ENCODE measurements at regions not wholly inside any gene's neighbourhood (a gene's known extent, or its start where the extent isn't known, plus 50 kb on each side); places are given as distances from the start of the nearest gene placed in this dataset.

DNA sequence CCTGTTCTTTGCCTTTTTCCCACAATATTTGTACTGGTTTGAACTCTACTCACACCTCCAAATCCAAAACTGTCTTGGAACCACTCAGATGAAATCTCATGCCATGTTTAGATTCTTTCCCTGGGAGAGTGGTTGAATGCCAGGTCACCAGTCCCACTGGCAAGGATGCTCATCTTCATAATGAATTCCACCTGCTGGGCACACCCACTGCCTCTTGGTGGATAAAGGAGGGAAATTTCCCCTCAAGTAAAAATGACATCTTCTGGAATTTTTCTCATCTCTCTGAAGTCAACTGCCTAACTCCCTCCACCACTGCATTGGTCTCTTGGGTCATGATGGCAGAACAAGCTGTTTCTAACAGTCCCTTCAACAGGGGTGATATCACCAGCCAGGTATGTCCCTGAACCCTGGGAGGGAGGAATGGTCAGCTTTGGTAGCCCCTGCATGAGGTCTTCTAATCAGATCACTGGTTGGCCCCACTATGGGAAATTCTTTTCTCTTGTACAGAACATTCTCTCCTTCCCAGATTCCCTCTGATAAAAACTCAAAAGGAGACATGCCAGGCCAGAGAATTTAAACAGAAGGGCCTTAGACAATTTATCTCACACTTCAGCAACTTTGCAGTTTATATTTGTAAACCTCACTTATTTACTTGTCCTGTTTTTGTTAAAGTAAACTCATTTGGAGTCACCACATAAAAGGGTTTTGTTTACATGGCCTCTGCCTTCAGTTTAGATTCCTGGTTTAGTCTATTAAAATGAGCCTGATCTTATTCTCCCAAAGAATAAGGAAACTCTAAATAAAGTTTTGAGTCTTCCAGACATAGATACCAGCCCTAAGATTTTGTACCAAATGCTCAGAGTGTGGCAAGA is 143.4 kb downstream of the WNT5A start:
- Histone ChIP-seq H3K4me3 (no peak overlapping the region), H3K9me3 (replicated peaks; ENCODE audit: control insufficient read depth, insufficient read depth, low read length) (no peaks in the 10 kb centered on the region), H3K27me3 (replicated peaks in 1 of 2; ENCODE audit: control insufficient read depth in 2 of 2, insufficient read depth in 2 of 2, low read length in 1 of 2) (peaks cover 0 to 3% of the 10 kb centered on the region in 2 experiments; a peak in 2 of 4 replicates), H3K27ac (ENCODE audit: control insufficient read depth, insufficient read depth) (no peak overlapping the region), H3K4me2 (ENCODE audit: control insufficient read depth, insufficient read depth) (no peak overlapping the region), H3K79me2 (ENCODE audit: control insufficient read depth, insufficient read depth, low read length) (no peaks in the 10 kb centered on the region), H3K36me3 (ENCODE audit: control insufficient read depth in 2 of 2, insufficient read depth in 2 of 2, low read length in 1 of 2) (no peaks in the 10 kb centered on the region), H3K4me1 (ENCODE audit: control insufficient read depth, insufficient read depth, low read length) (no peaks in the 10 kb centered on the region), H4K20me1 (ENCODE audit: control insufficient read depth, insufficient read depth) (no peaks in the 10 kb centered on the region), H2AFZ (ENCODE audit: control insufficient read depth, low read depth, low read length) (no peak overlapping the region), H3K9ac (ENCODE audit: control insufficient read depth, insufficient read depth, low read length) (no peak overlapping the region)
- no TSS peak for BruUV-seq (replicated peaks)
- CTCF ChIA-PET = no interaction called here
- no peak for ATAC-seq
- no peak for DNase-seq (ENCODE audit: low read depth, low spot score)
- SMC1A ChIA-PET (ENCODE audit: uncharacterized antibody, unreplicated experiment) = no interaction called here
- no peak for FAIRE-seq
- in situ Hi-C loops (cut with MboI) = no loop called here
- POLR2A ChIA-PET = no interaction called here
- RAD21 ChIA-PET (ENCODE audit: unreplicated experiment) = no interaction called here
- intact Hi-C loops (cut with micrococcal nuclease; ENCODE audit: unreplicated experiment) = no loop called here
- TF ChIP-seq SREBF2 (IDR thresholded peaks at IDR 0.05; ENCODE audit: low read length) (no peak), SUPT20H (IDR thresholded peaks at IDR 0.05; ENCODE audit: borderline replicate concordance, control insufficient read depth, low read depth, low read length) (no peak), EZH2 (IDR thresholded peaks at IDR 0.05; ENCODE audit: borderline replicate concordance, control insufficient read depth, low read depth, low read length) (no peak), HDAC6 (IDR thresholded peaks at IDR 0.05; ENCODE audit: unreplicated experiment) (no peak), TCF3 (IDR thresholded peaks at IDR 0.05; ENCODE audit: borderline replicate concordance, insufficient read depth, low read depth, low read length) (no peak), CHD2 (IDR thresholded peaks at IDR 0.05; ENCODE audit: borderline replicate concordance, low read depth, low read length) (no peak), TCF12 (IDR thresholded peaks at IDR 0.05; ENCODE audit: low read depth, low read length) (no peak), LARP7 (IDR thresholded peaks at IDR 0.05) (no peak), ZNF384 (IDR thresholded peaks at IDR 0.05; ENCODE audit: borderline replicate concordance, low read depth, low read length) (no peak), ZNF687 (IDR thresholded peaks at IDR 0.05) (no peak), RB1 (IDR thresholded peaks at IDR 0.05; ENCODE audit: borderline replicate concordance) (no peak), STAT3 (IDR thresholded peaks at IDR 0.05; ENCODE audit: low read depth, low read length) (no peak), BMI1 (IDR thresholded peaks at IDR 0.05; ENCODE audit: borderline replicate concordance) (no peak)
- TF ChIP-seq, protein P1, sequence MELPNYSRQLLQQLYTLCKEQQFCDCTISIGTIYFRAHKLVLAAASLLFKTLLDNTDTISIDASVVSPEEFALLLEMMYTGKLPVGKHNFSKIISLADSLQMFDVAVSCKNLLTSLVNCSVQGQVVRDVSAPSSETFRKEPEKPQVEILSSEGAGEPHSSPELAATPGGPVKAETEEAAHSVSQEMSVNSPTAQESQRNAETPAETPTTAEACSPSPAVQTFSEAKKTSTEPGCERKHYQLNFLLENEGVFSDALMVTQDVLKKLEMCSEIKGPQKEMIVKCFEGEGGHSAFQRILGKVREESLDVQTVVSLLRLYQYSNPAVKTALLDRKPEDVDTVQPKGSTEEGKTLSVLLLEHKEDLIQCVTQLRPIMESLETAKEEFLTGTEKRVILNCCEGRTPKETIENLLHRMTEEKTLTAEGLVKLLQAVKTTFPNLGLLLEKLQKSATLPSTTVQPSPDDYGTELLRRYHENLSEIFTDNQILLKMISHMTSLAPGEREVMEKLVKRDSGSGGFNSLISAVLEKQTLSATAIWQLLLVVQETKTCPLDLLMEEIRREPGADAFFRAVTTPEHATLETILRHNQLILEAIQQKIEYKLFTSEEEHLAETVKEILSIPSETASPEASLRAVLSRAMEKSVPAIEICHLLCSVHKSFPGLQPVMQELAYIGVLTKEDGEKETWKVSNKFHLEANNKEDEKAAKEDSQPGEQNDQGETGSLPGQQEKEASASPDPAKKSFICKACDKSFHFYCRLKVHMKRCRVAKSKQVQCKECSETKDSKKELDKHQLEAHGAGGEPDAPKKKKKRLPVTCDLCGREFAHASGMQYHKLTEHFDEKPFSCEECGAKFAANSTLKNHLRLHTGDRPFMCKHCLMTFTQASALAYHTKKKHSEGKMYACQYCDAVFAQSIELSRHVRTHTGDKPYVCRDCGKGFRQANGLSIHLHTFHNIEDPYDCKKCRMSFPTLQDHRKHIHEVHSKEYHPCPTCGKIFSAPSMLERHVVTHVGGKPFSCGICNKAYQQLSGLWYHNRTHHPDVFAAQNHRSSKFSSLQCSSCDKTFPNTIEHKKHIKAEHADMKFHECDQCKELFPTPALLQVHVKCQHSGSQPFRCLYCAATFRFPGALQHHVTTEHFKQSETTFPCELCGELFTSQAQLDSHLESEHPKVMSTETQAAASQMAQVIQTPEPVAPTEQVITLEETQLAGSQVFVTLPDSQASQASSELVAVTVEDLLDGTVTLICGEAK (IDR thresholded peaks at IDR 0.05; ENCODE audit: borderline replicate concordance) = no peak

All from GM12878 (cell line).